Upper lobe of left lung (tissue), 4 donors: ENCODE measurements at regions not wholly inside any gene's neighbourhood (a gene's known extent, or its start where the extent isn't known, plus 50 kb on each side); places are given as distances from the start of the nearest gene placed in this dataset.

ENCODE experiments used
- EP300 ChIP-seq, 4 donors: sonication (generic); formaldehyde crosslinking; IDR thresholded peaks; one replicate each; pipeline ENCODE4 v1.5.1; 2017; ENCODE audit warnings: antibody characterized with exemption in 4 of 4, control low read depth in 2 of 4
- POLR2AphosphoS5 ChIP-seq, 2 donors: sonication (generic); formaldehyde crosslinking; IDR thresholded peaks; one replicate each; pipeline ENCODE4 v1.5.1; 2017; ENCODE audit warnings: antibody characterized with exemption in 2 of 2

DNA sequence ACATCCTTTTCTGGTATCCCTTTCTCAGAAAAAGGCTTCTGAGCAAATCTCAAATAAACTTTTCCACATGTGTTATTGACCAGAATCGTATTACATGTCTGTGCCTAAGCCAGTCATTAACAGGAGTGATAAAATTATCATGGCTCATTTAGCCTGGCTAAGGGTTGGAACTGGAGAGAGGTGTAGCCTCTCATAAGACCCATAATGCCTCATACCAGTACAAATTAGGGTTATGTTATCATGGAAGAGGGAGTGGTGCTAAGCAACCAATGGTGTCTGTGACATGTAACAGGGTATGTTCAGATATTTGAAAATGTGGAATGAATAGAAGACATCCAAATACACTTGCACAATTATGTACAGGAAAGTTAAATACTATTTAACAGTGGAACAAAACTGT is 99.6 kb upstream of the CCDC160 start:
- TF ChIP-seq EP300 (IDR thresholded peaks at IDR 0.05) (no peak), POLR2AphosphoS5 (IDR thresholded peaks at IDR 0.05) (no peak)
